PC-3 (cell line): ENCODE measurements at regions not wholly inside any gene's neighbourhood (a gene's known extent, or its start where the extent isn't known, plus 50 kb on each side); places are given as distances from the start of the nearest gene placed in this dataset.

Experiments used
- CTCF ChIP-seq: fragments of 300-600 bp; sonication (generic); conservative IDR thresholded peaks from 2 replicates; pipeline ENCODE4 v1.5.1; 2017; ENCODE audit warnings: antibody characterized with exemption, low read depth, mild to moderate bottlenecking, low read length
- EZH2 ChIP-seq: fragments of 300-600 bp; sonication (generic); IDR thresholded peaks from one replicate; pipeline ENCODE4 v1.6.1; 2017; ENCODE audit warnings: antibody characterized with exemption, mild to moderate bottlenecking, low read length; ENCODE audit not compliant: unreplicated experiment
- EZH2phosphoT487 ChIP-seq: fragments of 300-600 bp; sonication (generic); IDR thresholded peaks from 2 replicates; pipeline ENCODE4 v1.6.1; 2018; ENCODE audit warnings: mild to moderate bottlenecking, antibody characterized with exemption, low read length, borderline replicate concordance

GRCh38 chr6:94376876-94377275, 957.5 kb upstream of the EPHA7 start:
- TF ChIP-seq EZH2 (no peak), EZH2phosphoT487 (no peak), CTCF (no peak)
